CD4-positive, alpha-beta T cell treated with Interleukin-12 subunit alpha and Interleukin-12 subunit beta, for 1 hour (primary cell): ENCODE measurements at regions not wholly inside any gene's neighbourhood (a gene's known extent, or its start where the extent isn't known, plus 50 kb on each side); places are given as distances from the start of the nearest gene placed in this dataset.
A peak's percentile ranks its signal among the peaks of the same experiment; 100 is the strongest.

Experiments
- DNase-seq: peaks from one replicate; pipeline ENCODE4 v3.0.0-alpha.2; 2020

DNA sequence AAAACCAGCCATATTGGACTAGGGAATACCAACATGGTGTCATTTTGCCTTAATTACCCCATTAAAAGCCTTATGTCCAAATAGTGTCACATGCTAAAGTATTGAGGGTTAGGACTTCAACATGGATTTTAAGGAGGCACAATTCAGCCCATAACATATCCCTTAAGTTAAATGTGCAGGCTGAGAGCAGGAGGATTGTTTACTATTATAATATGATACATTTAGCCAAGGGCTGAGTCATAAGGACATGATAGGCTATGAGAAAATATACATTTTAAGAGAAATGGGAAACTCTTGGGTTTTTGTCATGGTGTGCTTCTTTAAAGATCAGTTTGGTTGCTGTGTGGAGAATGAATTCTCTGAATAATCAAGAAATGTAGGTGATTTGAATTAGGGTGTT lies 136.8 kb downstream of the RDH14 start:
- DNase-seq, result no peak

DNA sequence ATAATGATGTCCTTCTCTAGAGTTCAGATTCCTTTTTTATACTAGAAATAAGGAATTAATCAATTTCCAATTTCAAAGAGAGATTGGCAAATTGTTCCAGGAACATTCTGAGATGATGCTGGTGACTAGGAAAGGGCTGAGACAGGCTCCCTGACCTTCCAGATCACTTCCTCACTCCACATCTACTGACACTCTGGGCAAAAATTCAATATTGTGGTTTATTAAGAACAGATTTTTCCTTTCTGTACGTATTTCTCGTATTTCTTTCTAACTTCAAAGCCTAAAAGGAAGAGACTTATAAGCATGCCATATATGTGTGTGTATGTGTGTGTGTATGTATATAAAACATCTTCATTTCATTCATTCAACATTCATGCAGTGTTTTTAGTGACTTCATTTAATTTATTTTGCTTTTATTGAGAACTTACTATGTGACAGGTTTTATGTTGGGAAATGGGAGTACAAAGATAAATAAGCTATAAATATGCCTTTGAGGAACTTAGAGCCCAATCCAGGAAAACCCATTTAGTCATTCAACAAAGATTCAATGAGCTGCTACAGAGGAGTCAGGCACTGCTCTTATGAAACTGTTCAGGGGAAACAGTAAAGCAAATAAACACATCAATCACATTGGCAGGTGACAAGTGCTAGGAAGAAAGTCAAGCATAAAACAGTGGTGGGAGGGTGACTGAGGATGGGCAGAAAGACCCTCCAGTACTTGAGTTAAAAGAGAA lies 137.9 kb downstream of the RDH14 start:
- DNase-seq, result no peak

DNA sequence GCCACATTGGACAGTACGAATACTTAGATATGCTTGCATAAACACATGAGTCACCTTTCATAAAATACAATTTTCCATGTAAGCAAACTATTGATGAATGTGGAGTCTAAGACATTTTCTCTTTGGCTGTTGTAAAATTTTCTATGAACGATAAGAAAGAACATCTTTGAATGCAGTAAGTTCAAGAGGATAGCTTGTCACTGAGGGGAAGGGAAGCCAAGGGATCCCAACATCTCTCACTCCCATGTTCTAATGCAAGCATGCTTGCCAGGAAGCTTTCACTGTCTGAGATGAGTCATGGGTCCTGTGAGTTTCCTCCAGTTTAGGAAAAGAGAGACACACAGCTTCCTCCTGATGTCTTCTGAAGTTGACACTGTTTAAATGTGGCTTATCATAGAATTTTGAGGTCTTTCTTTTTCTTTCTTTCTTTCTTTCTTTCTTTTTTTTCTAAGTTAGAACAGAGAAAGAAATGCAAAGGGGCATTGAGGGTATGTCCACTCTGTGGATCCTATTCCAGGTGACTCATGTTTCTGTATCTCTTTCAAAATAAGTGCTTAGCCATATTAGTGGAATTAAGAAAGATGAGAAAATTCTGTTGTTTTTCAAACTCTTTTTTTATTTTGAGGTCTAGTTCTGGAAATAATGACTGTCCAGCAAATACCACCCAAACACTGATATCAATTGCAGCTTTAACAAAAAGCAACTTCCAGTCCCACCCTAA lies 146.6 kb downstream of the RDH14 start:
- DNase-seq, result no peak

DNA sequence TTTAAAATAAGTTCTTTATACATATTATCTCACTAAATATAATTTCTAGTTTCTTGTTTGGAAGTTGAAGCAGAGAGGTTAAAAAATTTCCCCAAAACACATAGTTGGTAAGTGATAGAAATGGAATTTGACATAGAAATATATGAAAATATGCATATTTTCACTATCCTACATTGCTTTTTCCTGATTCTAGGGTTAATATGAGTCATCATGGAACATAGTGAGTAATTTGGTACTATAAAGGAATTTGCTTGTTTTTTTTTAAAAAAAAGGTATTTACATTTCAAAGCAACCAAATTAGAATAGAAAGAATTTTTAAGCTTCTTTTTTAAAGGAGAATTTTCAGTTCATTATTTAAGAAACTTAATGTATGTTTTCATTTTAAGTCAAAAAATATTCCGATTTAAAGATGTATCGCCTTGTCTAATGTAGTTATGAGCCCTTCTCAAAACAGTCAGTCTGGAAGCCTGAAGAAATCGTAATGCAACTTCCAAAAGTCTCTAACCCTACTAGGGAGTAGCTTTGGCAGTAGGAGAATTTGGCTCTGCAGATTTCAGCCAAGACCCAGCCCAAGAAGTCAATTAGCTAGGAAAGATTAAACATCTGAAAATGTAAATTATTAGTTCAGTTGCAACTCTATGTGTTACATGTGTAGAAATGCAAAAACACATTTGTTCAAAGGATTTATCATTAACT lies 147.3 kb downstream of the RDH14 start:
- no peak for DNase-seq

DNA sequence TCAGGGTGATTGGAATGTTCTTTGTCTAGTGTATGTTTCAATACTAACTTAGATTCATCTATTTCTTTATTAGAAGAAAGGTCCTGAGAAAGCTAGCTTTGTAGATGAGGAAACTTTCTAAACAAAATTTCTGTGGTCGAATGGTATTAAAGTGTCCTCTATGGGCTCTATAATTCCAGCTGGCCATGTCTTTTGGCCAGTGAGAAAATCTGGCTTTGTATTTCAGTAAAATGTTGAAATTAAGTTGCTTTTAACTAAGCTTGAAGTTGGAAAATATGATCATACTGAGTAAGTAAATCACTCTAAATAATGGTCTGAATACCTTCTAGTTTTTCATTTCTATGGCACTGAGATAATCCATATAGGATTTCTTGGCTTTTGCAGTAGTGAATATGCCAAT lies 148.8 kb downstream of the RDH14 start:
- DNase-seq, result no peak

DNA sequence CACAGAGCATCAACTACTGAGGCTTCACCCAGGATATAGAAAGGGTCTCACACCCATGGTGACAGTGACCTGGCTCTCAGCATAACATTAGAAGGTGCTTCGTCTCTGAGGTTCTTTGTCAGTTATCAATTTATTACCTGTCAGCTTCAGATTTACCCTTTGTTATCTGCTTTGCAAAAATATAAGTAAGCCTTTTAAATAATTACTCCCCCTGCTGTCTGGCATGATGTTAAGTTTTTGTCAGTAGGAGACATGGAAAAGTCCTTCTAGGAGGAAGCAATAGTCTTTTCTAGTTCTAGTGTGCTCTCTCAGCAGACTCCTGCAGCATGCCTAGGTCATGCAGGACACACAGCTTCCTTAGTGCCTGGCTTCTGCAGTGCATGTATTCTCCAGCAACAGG lies 149.9 kb downstream of the RDH14 start:
- no peak for DNase-seq

DNA sequence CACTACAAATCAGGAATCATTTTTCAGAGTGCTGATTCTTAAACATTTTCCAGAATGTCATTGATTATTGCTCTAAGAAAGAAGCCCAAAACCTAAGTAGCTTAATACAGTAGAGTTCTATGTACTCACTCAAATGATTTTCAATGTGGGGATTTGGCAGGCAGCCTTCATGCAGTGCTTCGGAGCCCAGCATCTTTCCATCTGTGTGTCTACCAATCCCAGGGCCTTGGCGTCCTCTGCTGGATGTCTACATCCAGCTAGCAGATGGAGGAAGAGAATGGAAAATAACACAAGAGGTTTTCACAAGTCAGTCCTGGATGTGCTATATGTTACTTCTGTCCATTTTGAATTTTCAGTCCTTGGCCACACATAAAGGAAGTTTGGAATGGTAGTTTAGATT lies 151.8 kb downstream of the RDH14 start:
- no peak for DNase-seq

DNA sequence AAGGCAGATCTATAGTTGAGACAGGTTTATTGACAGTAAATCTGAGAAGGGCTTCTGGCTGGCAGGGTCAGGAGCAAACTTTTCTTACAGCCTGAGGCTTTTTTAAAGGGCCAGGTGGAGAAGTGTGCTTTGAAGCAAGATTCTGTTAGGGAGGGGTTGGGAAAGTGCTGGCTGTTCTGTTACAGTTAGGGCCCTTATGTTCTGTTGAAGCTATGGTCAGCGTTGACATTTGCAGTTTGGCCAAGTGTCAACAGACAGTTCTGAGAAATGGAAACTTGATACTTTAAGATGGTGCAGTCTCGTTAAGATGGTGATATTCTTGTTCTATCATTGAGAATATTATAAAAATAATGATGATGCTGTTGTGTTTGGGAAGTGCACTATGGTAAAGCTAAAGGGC lies 154.2 kb downstream of the RDH14 start:
- DNase-seq, result no peak

DNA sequence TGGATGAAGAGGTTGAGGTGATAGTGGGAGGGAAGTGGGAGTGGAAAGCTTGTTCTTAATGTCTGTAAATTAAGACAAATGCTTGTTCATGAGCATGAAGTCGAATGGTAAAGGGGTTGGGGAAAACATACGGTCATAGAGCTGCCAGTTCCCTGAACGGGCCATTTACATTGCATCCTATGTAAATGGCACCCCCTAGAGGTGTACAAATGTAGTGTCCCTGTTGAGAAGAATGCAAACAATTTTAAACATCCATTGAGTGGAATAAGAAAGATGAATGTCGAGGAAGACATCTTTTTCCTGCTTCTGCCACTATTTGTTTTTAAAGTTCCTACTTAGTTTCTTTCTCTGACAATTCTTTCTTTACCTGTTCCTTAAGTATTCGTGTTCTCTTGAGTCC lies 155.7 kb downstream of the RDH14 start:
- DNase-seq, result no peak

DNA sequence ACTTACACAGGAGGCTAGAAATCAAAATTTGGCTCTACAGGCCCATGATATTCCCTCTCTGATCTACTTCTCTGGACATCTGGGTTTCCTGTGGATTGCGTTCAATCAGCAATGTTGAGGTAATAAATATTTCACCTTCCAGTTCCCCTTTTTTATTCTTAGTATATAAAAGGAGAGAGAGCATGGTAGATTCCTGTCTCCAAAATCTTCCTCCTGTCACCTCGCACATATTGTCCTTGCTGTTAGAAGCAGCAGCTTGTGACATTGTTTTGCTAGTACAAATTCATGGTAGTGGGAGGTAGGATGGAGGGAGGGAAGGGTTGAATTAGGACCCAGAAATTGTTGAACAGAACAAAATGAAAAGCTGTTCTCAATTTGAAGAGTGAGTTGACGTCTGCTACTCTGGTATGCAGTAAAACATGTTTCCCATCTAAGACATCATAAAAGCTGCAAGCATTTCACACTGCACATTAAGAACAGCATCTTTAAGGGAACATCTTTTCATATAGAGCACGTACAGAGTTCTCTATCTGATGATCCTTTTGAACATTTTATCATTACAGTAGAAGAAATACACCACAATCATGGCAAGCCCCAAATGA lies 156.4 kb downstream of the RDH14 start:
- no peak for DNase-seq

DNA sequence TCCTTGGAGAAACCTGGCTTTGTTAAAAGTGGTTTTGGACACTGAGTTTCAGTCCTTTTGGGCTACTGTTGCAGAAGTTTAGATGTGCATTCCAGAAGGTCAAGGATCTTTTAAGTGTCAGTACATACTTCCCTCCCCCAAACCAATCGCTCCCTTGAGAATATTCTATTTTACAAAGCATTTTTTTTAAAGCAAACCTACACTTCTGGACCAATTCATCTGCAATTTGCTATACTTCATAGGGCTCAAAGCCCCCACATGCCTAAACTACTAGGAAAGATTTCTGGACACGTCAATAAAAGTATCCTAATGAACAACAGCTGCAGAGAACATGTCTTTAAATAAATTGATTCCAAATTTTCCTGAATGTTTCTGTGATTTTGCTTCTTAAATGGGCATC lies 157.6 kb downstream of the RDH14 start:
- no peak for DNase-seq

DNA sequence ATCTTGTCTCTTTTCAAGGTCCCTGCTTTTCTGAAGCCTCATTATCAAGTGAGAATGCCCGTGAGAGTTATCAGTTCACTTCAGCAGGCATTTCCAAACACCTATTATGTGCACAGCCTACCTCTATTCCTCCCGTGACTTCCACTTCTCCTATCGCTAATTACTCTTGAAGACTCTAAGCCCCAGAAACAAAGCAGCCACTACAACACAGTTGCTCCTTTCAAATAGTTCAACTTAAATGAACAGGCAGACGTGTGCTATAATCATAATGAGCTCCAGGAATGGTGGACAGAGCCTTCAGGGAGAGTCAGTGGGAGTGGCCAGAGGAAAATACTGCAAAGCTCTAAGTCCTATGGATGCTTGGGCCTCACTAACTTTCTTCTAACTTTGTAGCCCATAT lies 159.0 kb downstream of the RDH14 start:
- DNase-seq, result no peak

DNA sequence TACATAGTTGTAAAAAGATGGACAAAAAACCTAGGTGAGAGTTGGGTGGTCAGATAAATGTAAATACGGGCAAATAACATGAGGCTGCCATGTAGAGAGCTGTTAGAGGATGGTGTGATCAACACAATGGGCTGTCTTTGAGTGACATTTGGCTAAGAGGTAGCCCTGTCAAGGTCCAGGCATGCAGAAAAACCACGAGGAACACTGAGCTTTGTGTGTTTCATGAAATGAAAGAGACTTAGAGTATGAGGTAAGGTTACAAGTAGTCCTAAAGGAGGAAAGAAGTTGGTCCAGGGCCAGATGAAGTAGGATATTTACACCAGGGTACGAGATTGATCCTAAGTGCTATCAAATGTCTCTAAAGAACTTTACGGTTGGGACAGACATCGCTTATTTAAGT lies 160.9 kb downstream of the RDH14 start:
- no peak for DNase-seq

DNA sequence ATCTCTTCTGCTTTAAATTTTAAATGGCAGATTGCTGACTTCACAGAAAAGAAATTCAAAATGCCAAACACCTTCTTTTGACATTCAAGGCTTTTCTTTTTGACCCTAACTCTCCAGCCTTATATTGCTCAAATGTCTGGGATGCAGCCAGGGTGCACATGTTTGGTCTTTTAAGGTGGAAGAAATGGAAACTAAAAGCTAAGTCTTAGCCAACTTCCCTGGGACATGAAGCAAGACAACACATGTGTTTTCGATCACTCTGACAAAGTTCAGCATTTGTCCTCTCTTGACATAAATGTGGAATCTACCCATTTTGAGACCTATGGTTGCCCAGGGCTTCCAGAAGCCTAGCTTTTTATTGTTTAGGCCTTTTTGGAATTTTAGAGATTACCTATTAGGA lies 161.6 kb downstream of the RDH14 start:
- DNase-seq, result no peak

DNA sequence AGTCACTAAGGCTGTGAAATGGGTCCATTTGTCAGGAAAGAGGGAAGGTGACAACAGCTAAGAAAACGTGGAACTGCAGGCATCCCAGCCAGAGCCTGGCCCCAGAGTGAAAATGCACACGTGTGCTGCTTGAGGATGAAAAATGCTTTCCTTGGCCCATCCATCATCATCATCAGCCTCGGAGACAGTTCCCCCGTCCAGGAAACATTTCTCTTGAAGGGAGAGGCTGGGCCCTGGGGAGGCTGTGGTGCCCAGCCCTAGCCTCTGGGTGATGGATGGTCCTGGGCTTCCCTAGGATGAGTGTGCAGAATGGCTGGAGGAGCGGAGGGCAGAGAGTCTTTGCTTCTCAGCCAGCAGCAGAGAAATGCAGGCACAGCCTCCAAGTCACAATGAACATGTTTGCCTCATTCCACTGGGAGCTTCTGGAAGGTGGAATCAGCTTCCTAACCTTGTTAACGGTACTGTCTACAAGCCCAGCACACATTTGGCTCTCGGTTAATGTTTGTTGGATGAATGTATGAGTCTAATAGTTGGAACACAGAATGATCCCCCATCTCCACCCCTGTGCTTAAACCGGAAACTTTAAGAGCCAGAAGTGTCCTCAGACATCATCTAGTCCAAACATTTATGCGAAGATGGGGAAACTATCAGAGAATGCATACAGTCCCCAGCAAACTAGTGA lies 164.0 kb downstream of the RDH14 start:
- DNase-seq, result no peak

DNA sequence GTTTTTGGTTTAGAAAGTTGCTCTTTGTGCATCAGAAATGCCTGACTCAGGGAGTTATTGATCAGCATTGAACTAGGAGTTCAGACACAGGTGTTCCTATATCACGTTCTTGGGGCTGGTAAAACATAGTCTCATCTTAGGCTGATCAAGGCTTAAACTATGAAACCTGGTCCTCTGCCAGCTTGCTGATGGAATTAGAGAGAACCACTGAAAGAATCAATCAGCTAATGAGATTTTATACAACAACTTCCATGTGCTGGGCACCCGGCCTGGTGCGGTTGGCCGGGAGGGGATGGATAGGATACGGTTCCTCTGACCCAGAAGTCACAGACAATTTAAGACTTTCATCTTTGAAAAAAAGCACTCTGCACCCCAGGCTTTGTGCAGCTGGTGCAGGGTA lies 164.9 kb downstream of the RDH14 start:
- DNase-seq, result no peak

DNA sequence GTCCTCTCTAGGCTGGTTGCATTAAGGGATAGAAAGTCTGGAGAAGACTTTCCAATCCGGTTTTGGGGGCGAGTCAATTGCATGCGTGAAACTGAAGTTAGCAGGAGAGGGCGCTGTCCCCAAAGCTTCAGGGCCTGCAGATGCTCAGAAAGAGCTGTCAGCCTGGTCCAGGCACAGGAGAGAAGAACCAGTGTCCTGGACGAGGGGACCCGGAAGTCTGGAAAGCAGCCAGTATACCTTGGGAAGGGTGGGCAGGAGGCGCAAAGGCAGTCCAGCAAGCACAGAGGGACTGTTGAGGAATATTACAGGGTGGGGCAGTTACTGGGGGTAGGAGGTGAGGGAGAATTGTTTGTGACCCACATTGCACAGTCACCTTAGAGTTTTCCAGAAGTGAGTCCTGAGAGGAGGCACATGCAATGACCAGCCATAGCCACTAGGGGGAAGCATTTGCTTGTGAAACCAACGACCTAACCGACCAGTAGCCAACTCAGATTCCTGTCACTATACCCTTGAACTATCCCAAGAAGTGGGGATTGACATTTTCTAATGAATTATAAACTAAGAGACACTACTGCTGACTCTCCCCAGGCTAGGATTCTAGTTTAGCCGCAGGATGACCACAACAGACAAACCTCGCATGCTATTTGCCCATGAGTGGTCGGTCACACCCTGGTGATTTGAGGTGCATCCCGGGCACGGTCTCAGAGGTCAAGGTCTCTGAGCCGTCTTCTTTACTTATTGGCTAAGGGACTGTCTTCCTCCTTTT lies 172.8 kb downstream of the RDH14 start:
- DNase-seq, result peak; percentile 55

DNA sequence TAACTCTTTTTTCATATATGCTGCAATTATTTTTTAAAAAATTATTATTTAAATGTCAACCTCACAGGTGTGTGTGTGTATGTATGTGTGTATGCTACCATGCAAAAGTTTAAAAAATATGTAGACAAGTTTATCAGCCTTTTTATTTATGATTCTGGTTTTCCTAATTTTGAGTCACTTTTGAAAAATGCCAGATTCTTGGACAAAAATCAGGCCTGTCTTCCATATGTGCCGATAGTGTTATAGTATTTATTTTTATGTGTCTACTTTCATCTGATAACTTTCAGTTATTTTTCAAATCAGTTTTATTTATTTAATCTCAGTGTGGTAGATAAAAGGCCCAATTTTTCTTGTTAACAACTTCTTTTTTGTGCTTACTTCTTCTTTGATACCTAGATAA lies 176.2 kb downstream of the RDH14 start:
- DNase-seq, result no peak

DNA sequence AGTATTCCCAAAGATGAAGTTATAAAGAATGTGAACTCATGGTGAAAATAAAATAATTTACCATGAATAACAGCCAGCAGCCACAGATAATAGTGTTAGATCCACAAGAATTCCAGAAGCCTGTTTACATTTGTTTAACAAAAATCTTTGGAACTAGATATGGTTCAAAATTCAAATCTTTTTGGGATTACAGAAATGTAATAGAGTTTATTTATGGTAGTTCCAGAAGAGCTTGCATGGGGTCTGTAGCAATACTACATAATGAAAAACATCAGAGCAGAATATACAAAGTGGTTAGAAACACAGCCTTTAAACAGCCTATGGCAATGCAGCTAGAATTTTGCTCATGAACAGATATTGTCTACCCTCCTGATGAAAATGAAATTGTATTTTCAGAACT lies 179.1 kb downstream of the RDH14 start:
- no peak for DNase-seq

DNA sequence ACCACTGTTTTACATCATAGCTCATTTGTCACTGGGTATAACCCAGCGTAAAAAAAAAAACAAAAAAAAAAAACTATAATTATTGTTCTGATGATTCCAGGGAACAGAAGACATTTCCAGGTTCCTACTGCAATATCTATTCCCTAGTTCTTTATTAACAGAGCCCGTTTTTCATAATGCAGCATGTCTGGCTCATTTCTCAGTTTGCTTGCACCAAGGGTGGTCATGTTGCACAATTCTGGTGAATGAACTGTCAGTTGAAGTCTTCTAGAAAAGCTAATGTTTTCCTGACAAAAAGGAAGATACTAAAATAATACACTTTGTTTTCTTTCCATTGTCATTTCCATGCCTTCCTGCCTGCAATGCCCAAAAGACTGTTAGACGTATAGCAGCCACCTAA lies 180.1 kb downstream of the RDH14 start:
- no peak for DNase-seq

DNA sequence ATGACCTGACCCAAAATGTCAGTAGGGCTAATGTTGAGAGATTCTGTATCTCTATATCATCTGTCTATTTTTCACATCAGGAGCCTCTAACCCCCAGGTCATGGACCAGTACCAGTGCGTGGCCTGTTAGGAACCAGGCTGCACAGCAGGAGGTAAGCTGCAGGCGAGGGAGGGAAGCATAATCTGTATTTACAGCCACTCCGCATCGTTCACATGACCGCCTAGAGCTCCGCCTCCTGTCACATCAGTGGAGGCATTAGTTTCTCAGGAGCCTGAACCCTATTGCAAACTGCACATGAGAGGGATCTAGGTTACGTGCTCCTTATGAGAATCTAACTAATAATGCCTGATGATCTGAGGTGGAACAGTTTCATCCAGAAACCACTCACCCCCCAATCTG lies 180.6 kb downstream of the RDH14 start:
- DNase-seq, result no peak

DNA sequence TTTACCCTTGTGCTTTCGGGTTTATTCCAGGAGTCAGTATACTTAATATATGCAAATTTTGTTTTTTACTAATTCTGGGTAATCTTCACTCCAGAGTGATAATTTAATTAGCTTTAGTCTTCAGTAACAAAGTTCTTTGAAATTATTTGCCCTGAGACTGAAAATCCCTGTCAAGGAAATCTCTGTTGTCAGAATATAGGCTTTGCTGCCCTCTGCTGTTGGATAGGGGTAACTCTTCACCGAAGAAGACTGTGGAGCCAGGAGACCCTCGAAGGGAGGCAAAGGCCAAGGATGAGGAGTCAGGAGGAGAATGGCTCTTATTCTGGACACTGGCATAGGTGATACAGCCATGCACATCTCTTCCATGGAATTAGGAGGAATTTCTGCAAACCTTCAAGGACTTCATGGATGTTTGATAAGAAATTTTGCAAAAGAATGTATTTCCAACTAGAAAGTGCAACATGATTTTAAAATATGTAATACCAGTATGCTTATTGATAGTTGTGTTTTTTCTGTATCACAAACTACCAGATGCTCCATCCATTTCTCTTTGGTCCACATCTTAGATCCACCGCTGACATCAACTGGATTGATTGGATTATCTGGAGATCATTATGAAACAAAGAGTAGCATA lies 182.3 kb downstream of the RDH14 start:
- DNase-seq, result peak; percentile 22
